Gastrocnemius medialis (tissue), 4 donors: ENCODE measurements at regions not wholly inside any gene's neighbourhood (a gene's known extent, or its start where the extent isn't known, plus 50 kb on each side); places are given as distances from the start of the nearest gene placed in this dataset.
"Not testable (repeated sequence)": the region's sequence is repeated elsewhere in the genome, so short reads cannot be mapped to it uniquely, and the experiment has no call there.

ENCODE experiments used
- CTCF ChIP-seq, 5 experiments: fragments of 450-650 bp in 3 of 5; fragments of 200-600 bp in 2 of 5; sonication (generic) in 2 of 5; IDR thresholded peaks in 4 of 5; conservative IDR thresholded peaks in 1 of 5; 1 replicate in 4 of 5; 2 replicates in 1 of 5; pipeline ENCODE4 v1.5.1; 2016 to 2019; ENCODE audit warnings: antibody characterized with exemption in 5 of 5, mild to moderate bottlenecking in 3 of 5, moderate library complexity in 3 of 5
- POLR2A ChIP-seq, 2 donors: fragments of 450-650 bp; IDR thresholded peaks; one replicate each; pipeline ENCODE4 v1.6.1; 2017; ENCODE audit warnings: antibody characterized with exemption in 2 of 2, mild to moderate bottlenecking in 2 of 2, moderate library complexity in 2 of 2

GRCh38 chr18:10613226-10613625 is 87.4 kb downstream of the NAPG start:
- TF ChIP-seq POLR2A (IDR thresholded peaks at IDR 0.05); CTCF (IDR thresholded peaks at IDR 0.05 in 4 of 5, conservative IDR thresholded peaks at IDR 0.05 in 1 of 5): not testable (repeated sequence)
